H9 (cell line): ENCODE measurements at regions not wholly inside any gene's neighbourhood (a gene's known extent, or its start where the extent isn't known, plus 50 kb on each side); places are given as distances from the start of the nearest gene placed in this dataset.

Experiments
- DNase-seq: peaks from one replicate; pipeline ENCODE4 v3.0.0-alpha.2; 2017
- H2AFZ ChIP-seq: one replicate; pipeline ENCODE4 v1.6.1; 2013; ENCODE audit warnings: mild to moderate bottlenecking, low read length, control low read depth, moderate library complexity
- H2AK5ac ChIP-seq: 2 replicates; pipeline ENCODE4 v1.6.1; 2013; ENCODE audit warnings: low read length, control low read depth, mixed read lengths; ENCODE audit not compliant: insufficient read length
- H2BK120ac ChIP-seq: one replicate; pipeline ENCODE4 v1.6.1; 2013; ENCODE audit warnings: low read depth, mild to moderate bottlenecking, low read length, control low read depth, inconsistent platforms; ENCODE audit not compliant: poor library complexity, severe bottlenecking
- H2BK12ac ChIP-seq: 2 replicates; pipeline ENCODE4 v1.6.1; 2013; ENCODE audit warnings: low read length, control low read depth, mixed read lengths, low read depth; ENCODE audit not compliant: insufficient read length
- H2BK15ac ChIP-seq: 2 replicates; pipeline ENCODE4 v1.6.1; 2013; ENCODE audit warnings: low read depth, low read length, control low read depth
- H2BK20ac ChIP-seq: one replicate; pipeline ENCODE4 v1.6.1; 2013; ENCODE audit warnings: low read depth, mild to moderate bottlenecking, low read length, control low read depth, inconsistent platforms; ENCODE audit not compliant: poor library complexity, severe bottlenecking
- H2BK5ac ChIP-seq: 2 replicates; pipeline ENCODE4 v1.6.1; 2013; ENCODE audit warnings: low read length, control low read depth, mixed read lengths; ENCODE audit not compliant: insufficient read length
- H3K14ac ChIP-seq: 2 replicates; pipeline ENCODE4 v1.6.1; 2013; ENCODE audit warnings: low read length, control low read depth; ENCODE audit not compliant: insufficient read depth
- H3K18ac ChIP-seq: 2 replicates; pipeline ENCODE4 v1.6.1; 2013; ENCODE audit warnings: low read depth, mild to moderate bottlenecking, mixed read lengths, low read length, control low read depth; ENCODE audit not compliant: insufficient read length
- H3K23ac ChIP-seq: 2 replicates; pipeline ENCODE4 v1.6.1; 2013; ENCODE audit warnings: low read length, control low read depth, mixed read lengths, low read depth; ENCODE audit not compliant: insufficient read length
- H3K23me2 ChIP-seq: 2 replicates; pipeline ENCODE4 v1.6.1; 2013; ENCODE audit warnings: low read depth, mild to moderate bottlenecking, mixed read lengths, low read length, control low read depth; ENCODE audit not compliant: insufficient read length, poor library complexity, severe bottlenecking
- H3K27ac ChIP-seq: 2 replicates; pipeline ENCODE4 v1.5.1; 2013; ENCODE audit warnings: low read length, control low read depth, mixed read lengths, low read depth; ENCODE audit not compliant: insufficient read length
- H3K27me3 ChIP-seq: 2 replicates; pipeline ENCODE4 v1.6.1; 2013; ENCODE audit warnings: low read length, control low read depth, inconsistent platforms; ENCODE audit not compliant: insufficient read depth
- H3K4ac ChIP-seq: 2 replicates; pipeline ENCODE4 v1.6.1; 2013; ENCODE audit warnings: low read depth, mild to moderate bottlenecking, control low read depth, inconsistent platforms, low read length, moderate library complexity
- H3K4me1 ChIP-seq: 2 replicates; pipeline ENCODE4 v1.6.1; 2013; ENCODE audit warnings: low read length, control low read depth, inconsistent platforms; ENCODE audit not compliant: insufficient read depth
- H3K4me2 ChIP-seq: 2 replicates; pipeline ENCODE4 v1.6.1; 2013; ENCODE audit warnings: low read length, control low read depth, mixed read lengths; ENCODE audit not compliant: insufficient read length, insufficient read depth
- H3K56ac ChIP-seq: 2 replicates; pipeline ENCODE4 v1.6.1; 2013; ENCODE audit warnings: low read depth, mild to moderate bottlenecking, mixed read lengths, low read length, control low read depth; ENCODE audit not compliant: insufficient read length
- H3K79me1 ChIP-seq: 2 replicates; pipeline ENCODE4 v1.6.1; 2013; ENCODE audit warnings: low read depth, mild to moderate bottlenecking, moderate library complexity, low read length, control low read depth, inconsistent platforms; ENCODE audit not compliant: insufficient read depth, poor library complexity, severe bottlenecking
- H3K79me2 ChIP-seq: 2 replicates; pipeline ENCODE4 v1.6.1; 2013; ENCODE audit warnings: low read length, control low read depth, inconsistent platforms; ENCODE audit not compliant: insufficient read depth
- H3K9ac ChIP-seq: 2 replicates; pipeline ENCODE4 v1.6.1; 2013; ENCODE audit warnings: low read length, control low read depth, mixed read lengths; ENCODE audit not compliant: insufficient read length; ENCODE audit errors: extremely low read depth
- H3K9me3 ChIP-seq: one replicate; pipeline ENCODE4 v1.6.1; 2013; ENCODE audit warnings: low read depth, low read length, inconsistent platforms; ENCODE audit not compliant: control insufficient read depth
- H3T11ph ChIP-seq: one replicate; pipeline ENCODE4 v1.6.1; 2013; ENCODE audit warnings: mild to moderate bottlenecking, low read length, control low read depth, inconsistent platforms
- H4K20me1 ChIP-seq: one replicate; pipeline ENCODE4 v1.6.1; 2013; ENCODE audit not compliant: control insufficient read depth, insufficient read length, insufficient read depth
- H4K5ac ChIP-seq: 2 replicates; pipeline ENCODE4 v1.6.1; 2013; ENCODE audit warnings: low read depth, mild to moderate bottlenecking, mixed read lengths, low read length, control low read depth; ENCODE audit not compliant: insufficient read length
- H4K8ac ChIP-seq: replicated peaks from 2 replicates; pipeline ENCODE4 v1.6.1; 2013; ENCODE audit warnings: low read length, control low read depth, mixed read lengths, low read depth; ENCODE audit not compliant: insufficient read length
- H4K91ac ChIP-seq: 2 replicates; pipeline ENCODE4 v1.6.1; 2013; ENCODE audit warnings: low read depth, mild to moderate bottlenecking, moderate library complexity, mixed read lengths, low read length, control low read depth; ENCODE audit not compliant: insufficient read length
- H3K27ac Mint-ChIP-seq, 3 experiments: 2 replicates in 2 of 3; 3 replicates in 1 of 3; pipeline ENCODE4 v1.8.0; 2020 to 2021; ENCODE audit warnings: mixed read lengths in 3 of 3, mild to moderate bottlenecking in 1 of 3, moderate library complexity in 1 of 3
- H3K27me3 Mint-ChIP-seq: 2 replicates; pipeline ENCODE4 v1.8.0; 2021; ENCODE audit warnings: low read depth, mild to moderate bottlenecking, moderate library complexity, mixed read lengths
- H3K36me3 Mint-ChIP-seq, 3 experiments: 2 replicates in 2 of 3; 3 replicates in 1 of 3; pipeline ENCODE4 v1.8.0; 2020 to 2021; ENCODE audit warnings: low read depth in 3 of 3, mixed read lengths in 3 of 3; ENCODE audit not compliant: insufficient read depth in 1 of 3
- H3K4me1 Mint-ChIP-seq, 2 experiments: 2 replicates each; pipeline ENCODE4 v1.8.0; 2020; ENCODE audit warnings: mixed read lengths in 2 of 2
- H3K4me3 Mint-ChIP-seq, 2 experiments: 2 replicates in 1 of 2; 3 replicates in 1 of 2; pipeline ENCODE4 v1.8.0; 2020 to 2021; ENCODE audit warnings: mild to moderate bottlenecking in 2 of 2, mixed read lengths in 2 of 2, moderate library complexity in 1 of 2
- H3K9me3 Mint-ChIP-seq, 2 experiments: 2 replicates in 1 of 2; 3 replicates in 1 of 2; pipeline ENCODE4 v1.8.0; 2020; ENCODE audit warnings: mild to moderate bottlenecking in 2 of 2, mixed read lengths in 2 of 2, moderate library complexity in 1 of 2
- CTCF ChIP-seq: fragments of 200-600 bp; sonication (generic); conservative IDR thresholded peaks from 3 replicates; pipeline ENCODE4 v1.8.0; 2021; ENCODE audit warnings: antibody characterized with exemption, mild to moderate bottlenecking

DNA sequence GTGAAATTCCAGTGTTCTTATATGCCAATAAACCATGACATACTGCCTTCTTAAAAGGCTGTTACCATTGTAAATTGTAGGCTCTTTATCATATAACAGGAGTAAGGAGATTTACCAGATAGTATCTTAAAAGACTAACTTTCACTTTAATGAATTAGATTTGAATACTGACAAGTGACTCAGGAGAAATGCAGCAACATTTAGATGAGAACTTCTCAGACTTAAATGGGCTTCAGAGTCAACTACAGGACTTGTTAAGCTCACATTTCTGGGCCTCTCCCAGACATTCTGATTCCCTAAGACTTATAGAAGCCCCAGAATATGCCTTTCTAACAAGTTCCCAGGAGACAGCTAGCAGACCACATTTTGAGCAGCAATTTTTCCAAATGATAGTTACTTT is 466.3 kb downstream of the ARL4A start:
- no peak overlapping the region for H2BK5ac ChIP-seq
- no peak overlapping the region for H3K14ac ChIP-seq
- H3K18ac ChIP-seq, result no peak overlapping the region
- no peak overlapping the region for H3K27ac ChIP-seq
- H2AK5ac ChIP-seq, result no peak overlapping the region
- no peaks in the 10 kb centered on the region for H3K36me3 Mint-ChIP-seq
- H2BK120ac ChIP-seq, result no peak overlapping the region
- H3K27me3 Mint-ChIP-seq, result no peaks in the 10 kb centered on the region
- no peaks in the 10 kb centered on the region for H3K79me2 ChIP-seq
- no peak overlapping the region for H4K5ac ChIP-seq
- H3K9me3 Mint-ChIP-seq, result no peaks in the 10 kb centered on the region
- H3K23ac ChIP-seq, result no peak overlapping the region
- H2BK20ac ChIP-seq, result no peak overlapping the region
- H3K4me1 Mint-ChIP-seq, result peaks cover 0 to 3% of the 10 kb centered on the region in 2 experiments; a peak in 1 of 4 replicates
- H3K56ac ChIP-seq, result no peak overlapping the region
- H2BK12ac ChIP-seq, result no peak overlapping the region
- H3K9me3 ChIP-seq, result no peaks in the 10 kb centered on the region
- no peaks in the 10 kb centered on the region for H4K20me1 ChIP-seq
- H3K9ac ChIP-seq, result no peak overlapping the region
- H3K4ac ChIP-seq, result no peak overlapping the region
- H3K79me1 ChIP-seq, result no peaks in the 10 kb centered on the region
- no peaks in the 10 kb centered on the region for H3K4me1 ChIP-seq
- H3K27me3 ChIP-seq, result no peaks in the 10 kb centered on the region
- TF ChIP-seq CTCF, result no peak
- no peak overlapping the region for H4K91ac ChIP-seq
- H2BK15ac ChIP-seq, result no peak overlapping the region
- no peak overlapping the region for H3T11ph ChIP-seq
- H3K4me2 ChIP-seq, result no peak overlapping the region
- H3K23me2 ChIP-seq, result no peaks in the 10 kb centered on the region
- no peak overlapping the region for H3K27ac Mint-ChIP-seq
- H3K4me3 Mint-ChIP-seq, result no peak overlapping the region
- DNase-seq, result no peak
- no peak overlapping the region for H2AFZ ChIP-seq
- H4K8ac ChIP-seq, result no peak overlapping the region
